Peyer's patch (tissue), 4 donors: ENCODE measurements at regions not wholly inside any gene's neighbourhood (a gene's known extent, or its start where the extent isn't known, plus 50 kb on each side); places are given as distances from the start of the nearest gene placed in this dataset.

Experiments used
- DNase-seq, 3 donors: peaks; one replicate each; pipeline ENCODE4 v3.0.0-alpha.2; 2017 to 2019
- H3K27ac ChIP-seq, 4 donors: fragments of 200-600 bp; sonication (generic); one replicate each; pipeline ENCODE4 v1.5.1; 2016 to 2019
- H3K27me3 ChIP-seq, 2 donors: fragments of 200-600 bp; sonication (generic); one replicate each; pipeline ENCODE4 v1.5.1; 2019
- H3K36me3 ChIP-seq, 3 donors: fragments of 200-600 bp; sonication (generic); one replicate each; pipeline ENCODE4 v1.5.1; 2016 to 2019
- H3K4me1 ChIP-seq, 4 donors: fragments of 200-600 bp; sonication (generic); one replicate each; pipeline ENCODE4 v1.5.1; 2016 to 2019
- H3K4me3 ChIP-seq, 4 donors: fragments of 200-600 bp; sonication (generic); 1 replicate in 3 of 4; 2 replicates in 1 of 4; pipeline ENCODE4 v1.5.1; 2016 to 2019; ENCODE audit warnings: mild to moderate bottlenecking in 1 of 4
- H3K9me3 ChIP-seq, 4 donors: fragments of 200-600 bp; sonication (generic); one replicate each; pipeline ENCODE4 v1.5.1; 2016 to 2019; ENCODE audit warnings: mild to moderate bottlenecking in 1 of 4
- CTCF ChIP-seq, 6 experiments: fragments of 450-650 bp in 4 of 6; fragments of 200-600 bp in 2 of 6; sonication (generic) in 1 of 6; IDR thresholded peaks; one replicate each; pipeline ENCODE4 v1.5.1; 2017 to 2019; ENCODE audit warnings: antibody characterized with exemption in 6 of 6, mild to moderate bottlenecking in 3 of 6, moderate library complexity in 1 of 6
- POLR2A ChIP-seq, 2 donors: fragments of 450-650 bp; IDR thresholded peaks; one replicate each; pipeline ENCODE4 v1.5.1; 2017; ENCODE audit warnings: antibody characterized with exemption in 2 of 2, mild to moderate bottlenecking in 2 of 2, moderate library complexity in 2 of 2

DNA sequence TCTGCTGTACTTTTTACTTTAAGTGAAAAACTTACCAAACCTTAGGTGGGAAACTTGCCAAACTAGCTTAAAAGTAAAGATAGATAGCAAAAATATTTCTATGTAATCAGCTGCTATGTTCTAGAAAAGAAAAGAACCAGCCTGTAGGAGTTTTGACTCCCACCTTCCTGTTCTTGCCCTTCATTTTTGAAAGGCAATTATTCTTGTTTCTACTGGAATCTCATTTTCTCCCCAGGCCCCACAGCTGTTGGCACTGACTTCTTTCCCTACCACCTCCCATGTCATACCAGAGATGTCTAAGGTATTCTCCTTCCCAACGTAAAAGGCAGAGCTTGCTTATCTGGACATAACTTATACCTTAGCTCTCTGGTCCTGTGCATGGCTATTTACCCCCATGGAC, 389.7 kb downstream of the ARHGEF28 start:
- Histone ChIP-seq H3K36me3 (no peaks in the 10 kb centered on the region), H3K27ac (no peak overlapping the region), H3K4me1 (no peaks in the 10 kb centered on the region), H3K27me3 (no peaks in the 10 kb centered on the region), H3K4me3 (no peak overlapping the region), H3K9me3 (no peaks in the 10 kb centered on the region)
- TF ChIP-seq CTCF (IDR thresholded peaks at IDR 0.05) (no peak), POLR2A (IDR thresholded peaks at IDR 0.05) (no peak)
- no peak for DNase-seq

DNA sequence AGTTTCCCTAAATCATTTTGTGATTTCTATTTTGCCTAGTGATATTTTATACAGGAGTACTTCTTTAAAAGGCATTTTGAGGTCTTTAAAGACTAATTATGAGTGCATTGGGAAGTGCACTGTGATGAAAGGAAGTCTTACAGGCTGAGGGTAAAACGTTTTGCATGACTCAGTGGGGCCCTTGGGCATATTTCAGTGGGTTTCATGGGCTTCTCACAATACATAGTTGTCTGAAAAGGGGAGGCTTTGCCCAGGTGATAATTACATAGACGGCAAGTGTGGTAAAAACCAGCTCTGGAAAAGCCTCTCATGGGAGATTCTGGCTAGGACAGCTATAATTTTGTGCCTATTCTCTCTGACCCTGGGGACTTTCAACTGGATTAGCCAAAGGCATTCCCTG, 387.2 kb downstream of the ARHGEF28 start:
- Histone ChIP-seq H3K9me3 (no peaks in the 10 kb centered on the region), H3K36me3 (no peaks in the 10 kb centered on the region), H3K27ac (no peak overlapping the region), H3K4me1 (no peaks in the 10 kb centered on the region), H3K27me3 (no peaks in the 10 kb centered on the region), H3K4me3 (no peak overlapping the region)
- no peak for DNase-seq
- TF ChIP-seq CTCF (IDR thresholded peaks at IDR 0.05) (no peak), POLR2A (IDR thresholded peaks at IDR 0.05) (no peak)

- no peaks in the 10 kb centered on the region for H3K4me1 ChIP-seq
- no peaks in the 10 kb centered on the region for H3K36me3 ChIP-seq
- no peaks in the 10 kb centered on the region for H3K9me3 ChIP-seq
- H3K27me3 ChIP-seq, result no peaks in the 10 kb centered on the region
- H3K27ac ChIP-seq, result no peak overlapping the region
- no peak overlapping the region for H3K4me3 ChIP-seq
- no peak for DNase-seq
- TF ChIP-seq POLR2A (IDR thresholded peaks at IDR 0.05) (no peak), CTCF (IDR thresholded peaks at IDR 0.05) (no peak)
Observed at GRCh38 chr5:74009502-74009901, 383.5 kb downstream of the ARHGEF28 start.

- Histone ChIP-seq H3K36me3 (no peaks in the 10 kb centered on the region), H3K27ac (no peak overlapping the region), H3K27me3 (no peaks in the 10 kb centered on the region), H3K9me3 (no peaks in the 10 kb centered on the region), H3K4me1 (no peaks in the 10 kb centered on the region), H3K4me3 (no peak overlapping the region)
- no peak for DNase-seq
- no peak for TF ChIP-seq CTCF (IDR thresholded peaks at IDR 0.05)
- TF ChIP-seq POLR2A (IDR thresholded peaks at IDR 0.05), result no peak
Observed at GRCh38 chr5:74007193-74007592, 381.2 kb downstream of the ARHGEF28 start.

DNA sequence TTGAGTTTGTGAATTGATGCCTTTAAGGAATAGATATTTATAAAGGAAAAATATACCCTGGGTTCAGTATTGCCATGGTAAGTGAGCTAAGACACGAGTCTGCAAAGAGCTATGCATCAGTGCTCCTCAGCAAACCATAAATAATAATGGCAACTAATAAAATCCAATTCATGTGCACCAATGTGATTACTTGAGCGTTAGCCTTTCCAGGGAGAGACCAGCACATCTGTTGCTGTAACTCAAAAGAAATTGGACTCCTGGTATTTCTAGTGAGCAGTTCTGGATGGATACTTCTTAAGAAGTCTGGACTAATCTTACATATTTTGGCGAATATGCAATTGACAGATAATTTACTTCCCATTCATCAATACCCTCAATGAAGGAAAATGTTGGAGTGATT, 373.3 kb downstream of the ARHGEF28 start:
- Histone ChIP-seq H3K27me3 (no peaks in the 10 kb centered on the region), H3K27ac (no peak overlapping the region), H3K4me3 (no peak overlapping the region), H3K4me1 (no peaks in the 10 kb centered on the region), H3K9me3 (no peaks in the 10 kb centered on the region), H3K36me3 (no peaks in the 10 kb centered on the region)
- no peak for TF ChIP-seq CTCF (IDR thresholded peaks at IDR 0.05)
- no peak for TF ChIP-seq POLR2A (IDR thresholded peaks at IDR 0.05)
- no peak for DNase-seq

DNA sequence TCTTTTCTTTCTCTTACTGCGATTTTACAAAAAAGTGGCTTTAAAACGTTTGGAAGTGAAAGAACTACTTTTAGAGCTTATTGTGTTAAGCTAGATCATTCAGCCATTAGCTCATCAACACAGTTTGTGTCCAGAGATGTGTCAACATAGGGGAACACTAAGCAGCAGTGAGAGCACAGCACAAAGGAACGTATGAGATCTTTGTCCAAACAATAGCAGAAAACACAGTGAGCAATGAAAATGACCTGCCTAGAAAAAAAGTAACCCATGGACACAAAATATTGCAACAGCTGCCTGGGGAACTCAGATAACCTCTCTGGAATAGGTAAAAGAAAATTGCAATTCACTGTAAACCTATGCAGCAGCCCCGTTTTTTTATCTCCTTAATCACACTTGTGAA, 372.5 kb downstream of the ARHGEF28 start:
- TF ChIP-seq POLR2A (IDR thresholded peaks at IDR 0.05) (no peak), CTCF (IDR thresholded peaks at IDR 0.05) (no peak)

More for the DNA sequence above, 372.5 kb downstream of the ARHGEF28 start:
- Histone ChIP-seq H3K4me3 (no peak overlapping the region), H3K27ac (no peak overlapping the region), H3K4me1 (no peaks in the 10 kb centered on the region), H3K36me3 (no peaks in the 10 kb centered on the region), H3K9me3 (no peaks in the 10 kb centered on the region), H3K27me3 (no peaks in the 10 kb centered on the region)
- DNase-seq, result no peak
